SU-DHL-6 (cell line): ENCODE measurements at regions not wholly inside any gene's neighbourhood (a gene's known extent, or its start where the extent isn't known, plus 50 kb on each side); places are given as distances from the start of the nearest gene placed in this dataset.

Experiments
- CTCF ChIP-seq: fragments of 200-600 bp; sonication (generic); IDR thresholded peaks from one replicate; pipeline ENCODE4 v1.5.1; 2017; ENCODE audit warnings: antibody characterized with exemption, mild to moderate bottlenecking, low read length, moderate library complexity; ENCODE audit not compliant: insufficient read depth, poor library complexity, severe bottlenecking
- EZH2phosphoT487 ChIP-seq: fragments of 200-600 bp; sonication (generic), shearing (Covaris generic); conservative IDR thresholded peaks from 2 replicates; pipeline ENCODE4 v1.6.1; 2018; ENCODE audit warnings: mild to moderate bottlenecking, antibody characterized with exemption, low read length, moderate library complexity, mixed read lengths

DNA sequence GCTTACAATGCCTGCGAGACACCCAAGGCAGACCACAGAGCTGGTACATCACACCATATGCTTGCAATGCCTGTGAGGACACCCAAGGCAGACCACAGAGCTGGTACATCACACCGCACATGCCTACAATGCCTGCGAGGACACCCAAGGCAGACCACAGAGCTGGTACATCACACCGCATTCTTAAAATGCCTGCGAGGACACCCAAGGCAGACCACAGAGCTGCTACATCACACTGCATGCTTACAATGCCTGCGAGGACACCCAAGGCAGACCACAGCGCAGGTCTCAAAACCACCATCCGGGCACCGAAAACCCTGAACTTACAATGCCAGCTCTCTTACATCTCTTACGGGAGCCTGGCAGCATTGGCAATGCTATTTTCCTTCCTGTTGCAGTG is 799.6 kb downstream of the GALR1 start:
- TF ChIP-seq CTCF (no peak), EZH2phosphoT487 (no peak)
